ENCODE measurements at regions not wholly inside any gene's neighbourhood (a gene's known extent, or its start where the extent isn't known, plus 50 kb on each side); places are given as distances from the start of the nearest gene placed in this dataset.
"Not testable (repeated sequence)": the region's sequence is repeated elsewhere in the genome, so short reads cannot be mapped to it uniquely, and the experiment has no call there.

- DNase-seq, result no peak
Measured at GRCh38 chr6:28771401-28772267, 152.2 kb downstream of the TRIM27 start.

- no peak for DNase-seq
Measured at GRCh38 chr6:28772480-28773381, 151.1 kb downstream of the TRIM27 start.

GRCh38 chr6:28774292-28775051 is 149.3 kb downstream of the TRIM27 start:
- no peak for DNase-seq

- no peak for DNase-seq
Measured at GRCh38 chr6:28775052-28775376, 148.8 kb downstream of the TRIM27 start.

GRCh38 chr6:28775405-28776129 is 148.2 kb downstream of the TRIM27 start:
- no peak for DNase-seq

GRCh38 chr6:28776269-28777146 is 147.3 kb downstream of the TRIM27 start:
- DNase-seq, result no peak

- DNase-seq, result no peak
Measured at GRCh38 chr6:28777147-28777461, 146.7 kb downstream of the TRIM27 start.

- DNase-seq, result no peak
Measured at GRCh38 chr6:28782113-28782673, 141.6 kb downstream of the TRIM27 start.

- DNase-seq, result no peak
Measured at GRCh38 chr6:28785962-28786679, 137.7 kb downstream of the TRIM27 start.

GRCh38 chr6:28789553-28790083 is 134.2 kb downstream of the TRIM27 start:
- no peak for DNase-seq

GRCh38 chr6:28791002-28791383 is 132.8 kb downstream of the TRIM27 start:
- no peak for DNase-seq

GRCh38 chr6:28794175-28795002 is 129.4 kb downstream of the TRIM27 start:
- no peak for DNase-seq

- not testable (repeated sequence) for DNase-seq
Measured at GRCh38 chr6:28800647-28801046, 123.1 kb downstream of the TRIM27 start.

GRCh38 chr6:28802417-28803336 is 121.1 kb downstream of the TRIM27 start:
- no peak for DNase-seq

- no peak for DNase-seq
Measured at GRCh38 chr6:28803337-28803709, 120.5 kb downstream of the TRIM27 start.

GRCh38 chr6:28807682-28808280 is 116.0 kb downstream of the TRIM27 start:
- no peak for DNase-seq

- DNase-seq, result no peak
Measured at GRCh38 chr6:28808383-28808782, 115.4 kb downstream of the TRIM27 start.
